Medulla oblongata (tissue), 1 donor: ENCODE measurements at regions not wholly inside any gene's neighbourhood (a gene's known extent, or its start where the extent isn't known, plus 50 kb on each side); places are given as distances from the start of the nearest gene placed in this dataset.

ENCODE experiments used
- DNase-seq: peaks from one replicate; pipeline ENCODE4 v3.0.0-alpha.2; 2015; ENCODE audit errors: extremely low spot score

DNA sequence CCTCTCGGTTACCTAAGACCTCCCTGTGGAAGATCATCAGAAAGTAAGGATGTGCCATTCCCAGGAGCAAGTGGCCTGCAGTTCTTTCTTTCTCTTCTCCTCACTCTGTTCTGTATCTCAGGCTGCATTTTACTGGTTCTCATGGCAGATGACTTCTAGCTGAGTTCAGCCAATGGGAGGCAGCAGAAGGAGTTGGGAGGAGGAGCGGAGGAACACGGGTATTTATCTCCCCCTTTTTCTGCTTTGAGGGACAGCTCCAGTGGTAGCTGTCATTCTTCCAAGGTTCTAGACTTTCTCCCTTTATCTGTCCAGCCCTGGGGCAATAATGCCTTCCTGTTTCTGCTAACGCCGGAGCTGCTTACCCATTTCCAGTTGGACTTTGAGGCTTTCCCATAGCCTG lies 339.9 kb downstream of the NR2F2 start:
- DNase-seq, result no peak

DNA sequence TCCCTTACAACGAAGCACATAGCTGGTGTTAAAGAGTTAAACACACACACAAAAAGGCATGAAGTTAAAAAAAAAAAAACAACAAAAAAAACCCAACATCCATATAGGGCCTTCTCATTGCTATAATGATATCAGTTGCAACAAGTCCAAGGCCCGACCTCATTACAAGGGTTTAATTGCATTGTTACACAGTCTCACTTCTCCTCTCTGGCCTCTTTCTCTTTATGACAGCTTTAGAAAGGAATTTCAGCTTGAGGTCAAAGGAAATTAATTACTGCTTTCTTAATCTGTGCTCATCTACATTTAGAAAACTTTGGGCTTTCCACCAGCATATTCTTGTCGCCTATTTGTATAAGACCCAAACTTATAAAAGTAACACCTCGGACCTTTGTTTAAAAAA lies 342.1 kb downstream of the NR2F2 start:
- no peak for DNase-seq

DNA sequence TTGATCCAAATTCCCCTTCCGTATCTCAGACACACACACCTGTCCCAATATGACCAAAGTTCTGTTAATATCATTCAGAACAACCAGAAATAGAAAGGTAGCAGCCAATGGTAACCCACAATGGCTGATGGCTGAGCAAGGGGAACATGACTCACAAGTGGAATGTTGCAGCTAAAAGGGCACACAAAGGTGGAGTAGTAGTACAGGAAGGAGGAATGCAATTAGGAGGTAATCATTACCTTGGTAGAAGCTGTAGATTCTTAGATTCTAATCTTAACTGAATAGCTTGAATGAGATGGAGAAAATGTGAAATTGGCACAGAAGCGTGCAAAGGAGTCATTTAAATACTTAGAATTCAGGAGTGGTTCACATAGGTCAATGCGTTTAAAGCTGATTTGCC lies 347.9 kb downstream of the NR2F2 start:
- DNase-seq, result no peak

DNA sequence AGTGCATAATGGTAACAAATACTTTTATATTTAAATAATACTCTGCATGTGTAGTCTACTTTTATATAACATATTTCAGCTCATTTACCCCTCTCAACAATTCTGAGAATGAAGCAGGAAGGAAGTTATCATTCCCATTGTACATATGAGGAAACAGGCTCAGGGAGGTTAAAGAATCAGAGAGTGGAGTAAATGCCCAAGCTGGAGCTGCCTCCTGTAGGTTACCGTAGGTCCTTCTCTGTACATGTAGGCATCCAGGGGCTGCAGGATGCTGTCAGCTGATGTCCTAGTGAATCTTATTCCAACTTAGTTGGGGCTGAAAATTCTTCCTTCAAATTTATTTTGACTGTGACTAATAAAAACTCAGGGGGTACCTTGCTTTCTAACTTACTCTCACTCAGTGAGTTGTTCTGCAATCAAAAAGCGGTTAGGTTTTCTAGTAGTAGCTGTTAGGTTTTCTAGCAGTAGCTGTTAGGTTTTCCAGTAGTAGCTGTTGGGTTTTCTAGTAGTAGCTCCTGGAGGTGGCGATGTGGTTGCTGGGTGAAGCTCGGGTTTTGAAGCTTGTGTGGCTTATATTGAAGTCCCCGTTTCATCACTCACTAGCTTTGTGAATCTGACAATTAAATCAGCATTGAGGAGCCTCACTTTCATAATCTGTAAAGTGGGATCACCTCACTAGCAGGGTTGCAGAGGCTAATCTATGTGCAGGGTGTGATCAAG lies 357.0 kb downstream of the NR2F2 start:
- DNase-seq, result no peak

DNA sequence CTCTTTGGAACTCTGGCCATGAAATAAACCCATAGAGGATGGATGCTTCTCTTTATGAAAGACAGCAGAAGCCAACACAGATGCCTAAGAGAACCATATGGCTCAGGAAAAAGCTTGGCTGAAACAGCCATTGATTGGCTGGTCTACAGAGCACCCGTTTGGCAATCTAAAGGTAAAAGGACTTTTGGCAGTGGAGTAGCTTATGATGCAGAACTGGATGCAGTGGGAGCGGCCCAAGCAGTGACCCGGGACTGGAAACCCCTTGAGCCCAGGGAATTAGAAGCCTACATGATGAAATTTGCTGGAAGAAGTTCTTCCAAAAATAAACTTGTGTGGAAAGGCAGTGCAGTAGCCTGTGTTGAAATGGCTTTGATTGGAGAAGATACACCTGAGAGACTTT lies 360.2 kb downstream of the NR2F2 start:
- DNase-seq, result no peak

DNA sequence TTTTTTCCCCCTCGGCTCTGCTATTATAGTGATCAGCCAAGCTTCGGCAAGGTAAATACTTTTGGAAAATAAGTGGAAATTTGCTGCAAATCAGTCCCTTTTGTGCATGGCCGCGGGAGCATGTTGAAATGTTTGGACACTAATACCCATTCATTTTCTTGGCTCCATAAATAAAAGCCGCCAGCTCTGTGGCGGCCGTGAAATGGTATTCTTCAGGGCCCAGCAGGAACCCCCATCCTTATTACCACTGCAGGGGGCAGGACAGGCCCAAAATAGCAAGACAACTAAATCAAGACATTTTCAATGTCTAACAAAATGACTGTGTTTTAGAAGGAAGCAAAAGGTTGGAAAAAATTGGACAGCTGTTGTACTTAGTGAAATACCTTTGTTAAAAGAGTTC lies 362.3 kb downstream of the NR2F2 start:
- no peak for DNase-seq

DNA sequence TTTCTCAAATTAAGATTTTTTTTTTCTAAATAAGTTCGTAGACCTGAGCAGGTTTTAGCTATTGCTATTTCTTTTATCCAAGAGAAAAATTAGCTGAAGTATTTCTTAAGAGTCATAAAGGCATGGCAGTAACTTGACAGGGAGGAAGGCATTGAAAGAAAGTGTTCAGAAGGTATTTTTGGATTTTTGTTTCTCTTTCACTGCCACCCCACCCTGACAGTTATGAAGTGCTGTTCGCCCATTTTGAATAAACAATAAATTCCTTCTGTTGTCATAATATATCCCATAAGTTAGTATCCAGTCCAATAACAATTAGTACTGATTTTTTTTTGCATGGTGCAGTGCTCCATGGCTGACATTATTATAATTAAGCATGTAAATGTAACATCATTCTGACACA lies 363.0 kb downstream of the NR2F2 start:
- DNase-seq, result no peak

DNA sequence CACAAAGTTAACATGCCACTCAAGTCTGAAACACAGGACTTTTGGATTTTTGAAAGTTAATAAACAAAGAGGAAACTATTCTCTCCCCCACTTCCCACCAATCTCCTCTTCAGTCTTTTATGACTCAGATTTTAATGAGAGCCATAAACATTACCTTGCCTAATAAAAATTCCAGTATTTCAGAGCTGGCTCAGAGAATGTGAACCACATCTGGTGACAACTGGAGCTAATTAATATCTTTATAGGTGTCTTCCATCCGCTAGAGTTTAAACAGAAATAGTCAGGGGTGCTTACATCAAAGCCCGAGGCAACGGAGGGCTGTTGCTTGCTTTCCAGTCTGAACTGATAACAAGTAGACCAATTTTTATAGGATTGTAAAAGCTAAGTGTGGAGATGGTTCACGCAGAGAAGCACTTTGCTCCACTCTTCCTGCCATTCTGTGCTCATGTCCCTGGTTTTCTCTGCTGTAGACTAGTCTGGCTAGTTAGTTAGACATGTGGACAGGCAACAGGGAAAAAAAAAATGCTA lies 363.6 kb downstream of the NR2F2 start:
- no peak for DNase-seq

DNA sequence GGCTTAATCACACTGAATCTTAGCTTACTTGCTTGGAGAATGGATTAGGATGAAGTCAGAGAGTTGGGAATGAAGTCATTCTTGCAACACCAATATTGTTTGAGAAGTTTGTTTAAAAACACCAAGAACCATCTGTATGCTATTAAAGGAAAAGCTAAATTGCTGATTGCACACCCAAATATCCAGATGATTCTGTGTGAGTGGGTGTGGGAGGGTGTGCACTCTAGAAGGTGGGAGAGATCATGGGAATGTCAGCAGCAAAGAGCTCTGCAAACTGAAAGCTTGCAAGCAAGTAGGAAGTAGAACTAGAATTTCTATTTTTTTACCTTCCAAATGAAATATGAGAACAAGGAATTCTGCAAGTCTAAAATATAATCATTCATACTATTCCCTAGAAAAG lies 364.9 kb downstream of the NR2F2 start:
- no peak for DNase-seq

DNA sequence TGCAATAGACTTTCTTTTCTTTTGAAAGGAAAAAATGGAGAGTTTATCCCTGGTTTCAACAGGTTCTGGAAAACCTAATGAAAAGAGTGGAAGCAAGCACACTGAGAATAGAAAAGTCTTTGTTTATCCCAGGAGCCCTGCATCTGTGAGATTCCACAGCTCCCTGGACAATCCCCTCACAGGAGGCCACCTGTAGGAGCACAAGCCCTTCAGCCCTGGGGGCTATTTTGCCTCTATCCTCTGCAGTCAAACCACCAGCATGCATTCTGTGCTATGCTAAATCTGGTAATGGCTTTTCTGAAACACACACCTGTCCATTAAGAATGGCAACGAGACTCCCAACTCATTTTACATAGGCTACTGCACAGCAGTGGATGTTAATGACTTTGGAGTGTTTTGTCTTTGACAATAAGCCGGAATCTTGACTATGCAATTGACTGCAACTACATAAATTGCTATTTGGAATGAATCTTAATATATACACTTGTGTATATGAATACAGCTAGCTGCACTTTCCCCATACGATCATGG lies 369.4 kb downstream of the NR2F2 start:
- no peak for DNase-seq

DNA sequence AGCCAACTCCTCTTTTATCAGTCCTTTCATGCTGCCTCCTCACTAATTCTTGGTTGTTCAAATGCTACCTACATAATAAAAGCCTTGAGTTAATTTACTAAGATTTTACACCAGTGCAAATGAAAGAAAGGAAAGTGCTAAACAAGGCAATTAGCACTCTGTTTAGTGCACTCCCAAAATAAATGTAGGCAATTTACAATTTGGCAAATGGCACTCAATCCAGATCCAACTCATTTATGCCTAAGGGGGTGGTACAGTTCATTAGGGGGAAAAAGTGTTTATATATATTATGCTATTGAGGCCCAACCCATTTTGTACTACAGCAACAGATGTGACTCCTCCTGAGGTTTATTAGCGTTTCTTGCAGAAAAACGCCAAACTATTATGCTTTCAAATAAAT lies 370.1 kb downstream of the NR2F2 start:
- no peak for DNase-seq

DNA sequence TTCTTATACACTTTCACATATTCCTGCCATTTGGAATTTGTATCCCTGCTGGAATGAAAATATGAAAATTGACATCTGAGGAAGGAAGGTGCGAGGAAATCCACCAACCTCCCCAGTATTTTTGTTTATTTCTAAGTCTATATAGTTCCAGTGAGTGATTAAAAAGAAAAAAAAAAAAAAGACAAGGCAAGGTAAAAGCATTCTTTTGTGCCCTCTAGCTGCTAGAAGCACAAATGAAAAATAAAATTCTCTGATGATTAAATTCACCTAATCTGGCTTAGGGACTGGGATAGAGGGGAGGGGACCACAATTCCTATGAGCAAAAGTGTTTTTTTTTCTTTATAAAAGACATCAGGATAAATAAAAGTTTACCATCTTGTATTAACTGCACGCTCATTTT lies 370.9 kb downstream of the NR2F2 start:
- DNase-seq, result no peak

DNA sequence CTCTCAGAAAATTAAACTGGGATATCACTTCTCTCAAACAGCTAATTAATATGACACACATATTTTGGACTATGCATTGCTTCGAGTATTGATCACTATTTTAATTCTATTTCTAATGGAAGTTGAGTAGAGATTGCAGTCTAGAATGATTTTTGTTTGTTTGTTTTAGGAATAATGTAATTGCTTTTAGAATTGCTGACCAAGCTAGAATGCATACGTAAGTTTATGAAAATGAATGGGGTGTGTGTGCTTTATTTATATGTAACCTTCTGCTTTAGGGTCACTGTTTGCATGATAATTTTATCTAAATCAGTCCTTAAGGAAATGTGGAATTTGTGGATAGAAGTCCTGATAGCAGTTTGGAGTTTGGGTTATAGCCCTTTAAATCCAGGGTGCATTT lies 371.4 kb downstream of the NR2F2 start:
- no peak for DNase-seq

DNA sequence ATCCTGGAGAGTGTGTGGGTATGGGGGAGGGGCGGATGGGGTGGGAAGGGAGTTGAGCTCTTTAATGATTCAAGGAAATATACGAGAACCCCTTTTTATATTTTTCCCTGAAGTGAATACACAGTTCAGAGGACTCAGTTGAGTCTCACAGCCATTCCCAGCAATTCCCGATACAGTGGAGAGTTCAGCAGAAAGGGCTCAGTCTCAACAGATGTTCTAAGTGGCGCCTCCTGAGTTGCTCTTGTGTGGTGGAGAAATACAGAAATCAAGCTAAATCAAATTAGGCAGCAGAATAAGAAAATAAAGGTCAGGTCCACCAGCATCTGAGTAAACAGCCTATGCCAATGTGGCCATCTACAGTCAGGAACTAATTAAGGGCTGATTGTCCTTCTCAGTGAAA lies 372.1 kb downstream of the NR2F2 start:
- DNase-seq, result no peak

DNA sequence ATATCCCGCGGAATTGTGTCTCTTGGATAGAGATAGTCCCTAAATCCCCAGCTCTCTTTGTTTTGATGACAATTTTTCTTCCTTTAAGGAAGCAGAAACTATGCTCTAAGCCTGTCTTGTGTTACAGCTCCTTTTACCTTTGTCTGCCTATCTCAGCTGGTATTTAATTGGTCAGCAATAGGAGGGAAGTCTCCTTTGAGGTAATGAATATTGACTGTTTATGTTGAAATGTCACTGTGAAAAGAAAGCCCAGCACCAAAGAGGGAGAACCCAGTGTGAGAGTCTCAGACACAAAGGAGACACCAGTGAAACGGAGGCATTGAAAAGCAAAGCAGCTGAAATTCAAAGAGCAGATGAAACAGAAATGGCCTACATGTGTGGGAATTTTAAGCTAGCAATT lies 372.6 kb downstream of the NR2F2 start:
- DNase-seq, result no peak

DNA sequence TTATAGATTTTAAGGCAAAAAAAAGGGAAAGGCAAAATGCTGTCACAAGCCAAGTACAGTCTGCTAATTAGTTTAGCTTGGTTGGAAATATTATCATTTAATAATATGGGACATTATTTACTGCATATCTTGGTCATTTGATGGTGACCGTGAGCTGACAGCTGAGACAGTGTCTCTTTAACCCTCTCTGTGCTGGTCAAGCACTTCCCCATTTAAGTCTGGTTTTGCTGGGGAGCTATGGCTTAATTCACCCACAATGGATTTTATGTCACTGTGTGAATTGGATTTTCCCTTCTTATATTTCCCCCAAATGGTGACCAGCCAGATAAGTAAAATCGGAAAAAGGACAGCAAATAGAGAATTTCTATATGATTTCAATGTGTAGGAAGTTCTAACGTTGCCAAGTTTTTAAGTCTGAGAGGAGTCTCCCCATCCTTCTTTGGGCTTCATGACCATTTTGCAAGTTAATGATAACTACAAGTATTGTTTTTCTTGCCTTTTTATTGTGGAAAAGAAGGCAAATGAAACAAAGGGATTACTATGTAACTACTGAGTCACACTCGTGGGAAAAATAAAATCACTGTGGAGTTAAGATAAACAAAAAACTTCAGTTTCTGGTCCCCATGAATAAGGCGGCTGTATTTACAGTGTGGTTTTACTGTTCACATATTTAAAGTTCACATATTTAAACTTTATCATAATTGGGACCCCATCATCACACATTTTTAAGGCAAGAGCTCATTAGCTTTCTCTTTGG lies 373.5 kb downstream of the NR2F2 start:
- no peak for DNase-seq

DNA sequence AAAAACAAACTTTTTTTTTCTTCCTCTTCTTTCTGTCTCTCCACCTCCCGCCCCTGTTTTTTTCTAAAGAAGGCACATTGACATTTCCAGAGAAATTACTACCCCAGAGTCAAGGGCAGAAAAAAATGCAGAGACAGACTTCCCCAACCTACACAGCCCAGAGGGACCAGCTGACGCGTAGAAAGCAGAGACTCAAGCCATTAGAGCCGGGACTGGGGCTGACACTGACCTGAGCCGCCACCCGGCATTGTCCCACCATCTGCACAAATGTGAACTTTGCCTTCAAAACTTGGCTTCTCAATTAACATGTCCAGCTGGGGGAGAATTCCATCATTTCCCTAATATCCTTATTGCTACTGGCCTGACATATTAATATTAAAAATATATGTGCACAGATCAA lies 385.6 kb downstream of the NR2F2 start:
- DNase-seq, result no peak

DNA sequence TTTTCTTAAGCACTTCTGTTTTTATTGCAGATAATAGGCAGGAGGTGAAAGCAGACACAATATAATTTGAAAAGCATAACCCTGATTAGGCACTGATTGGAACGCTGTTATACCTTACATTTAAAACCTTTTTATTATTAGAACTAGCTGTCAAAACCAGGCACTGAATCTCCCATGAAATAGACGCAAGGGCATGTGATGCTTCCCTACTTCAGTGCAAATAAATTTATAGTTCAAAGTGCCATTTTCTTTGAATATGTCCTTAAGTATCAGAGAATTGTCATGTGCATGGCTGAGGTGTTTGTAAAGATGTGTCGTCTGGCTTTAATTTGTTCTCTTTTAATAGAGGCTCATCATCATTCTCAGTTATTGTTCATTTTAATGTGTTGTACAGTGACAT lies 386.0 kb downstream of the NR2F2 start:
- no peak for DNase-seq

DNA sequence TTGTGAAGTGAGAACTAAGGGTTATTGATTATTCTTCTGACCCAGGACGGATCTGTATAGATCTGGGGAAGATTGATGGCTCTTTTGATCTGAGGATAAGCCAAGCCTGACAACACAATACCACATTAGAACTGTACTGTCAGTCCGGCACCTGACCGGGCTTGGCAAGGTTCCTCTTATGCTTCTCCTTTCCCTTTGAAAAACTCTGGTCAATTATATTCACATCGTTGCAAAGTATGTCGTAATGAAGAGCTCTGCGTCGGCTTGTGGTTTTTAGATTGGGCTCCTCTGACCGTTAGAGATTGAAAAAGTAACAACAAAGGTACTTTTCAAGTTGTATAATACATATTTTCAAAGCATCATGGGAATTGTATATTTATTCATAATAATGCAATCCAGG lies 389.8 kb downstream of the NR2F2 start:
- no peak for DNase-seq

DNA sequence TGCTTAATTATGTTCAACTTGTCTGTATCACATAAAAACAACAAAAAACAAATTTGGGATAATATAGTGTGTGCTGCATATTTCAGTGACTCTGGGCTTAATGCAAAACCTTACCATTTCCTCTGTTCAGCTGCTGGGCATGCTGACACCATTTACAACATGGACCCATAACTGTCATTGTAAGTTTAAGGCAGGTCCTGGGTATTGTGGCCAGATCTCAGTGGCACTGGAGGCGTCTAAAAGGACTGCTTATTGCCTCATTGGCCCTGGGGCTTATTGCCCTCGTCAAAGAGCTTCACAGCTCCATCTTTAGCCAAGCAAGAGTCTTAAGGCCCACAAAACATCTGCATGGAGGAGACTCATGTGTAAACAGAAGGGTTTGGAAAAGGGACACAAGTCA lies 390.2 kb downstream of the NR2F2 start:
- DNase-seq, result no peak

DNA sequence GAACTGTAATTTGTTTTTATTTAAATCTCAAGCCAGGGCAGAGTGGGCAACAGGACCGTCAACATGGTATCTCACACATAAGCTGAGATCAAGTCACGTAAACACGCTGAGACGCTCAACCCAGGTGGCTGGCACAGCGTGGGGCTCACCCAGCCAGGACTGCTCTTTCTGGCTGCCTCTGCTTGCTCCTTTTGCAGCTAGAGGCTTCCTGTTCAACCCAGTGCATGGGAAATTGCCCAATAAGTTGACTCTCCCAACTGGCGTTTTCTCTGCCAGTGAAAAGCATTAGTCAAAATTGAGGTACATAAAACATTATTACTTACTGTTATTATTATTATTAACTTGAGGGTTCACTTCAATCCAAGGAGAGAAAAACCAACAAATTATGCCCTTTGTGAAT lies 398.1 kb downstream of the NR2F2 start:
- DNase-seq, result no peak

DNA sequence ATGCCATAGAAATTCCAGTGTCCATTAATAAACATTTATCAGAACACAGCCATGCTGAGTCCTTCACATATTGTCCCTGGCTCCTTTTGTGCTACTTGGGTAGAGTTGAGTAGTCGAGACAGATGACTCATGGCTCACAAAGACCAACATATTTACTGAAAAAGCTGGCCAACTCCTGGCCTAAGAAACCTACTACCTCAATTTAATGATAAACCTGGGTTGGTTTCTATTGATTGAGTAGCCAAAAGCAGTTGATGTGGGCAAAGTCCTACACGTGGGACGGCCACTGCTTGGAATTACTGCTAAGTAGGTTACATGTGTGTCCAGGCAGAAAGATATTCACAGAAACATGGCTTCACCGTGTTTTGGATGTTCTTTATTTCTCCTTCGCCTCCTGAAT lies 402.2 kb downstream of the NR2F2 start:
- DNase-seq, result no peak

DNA sequence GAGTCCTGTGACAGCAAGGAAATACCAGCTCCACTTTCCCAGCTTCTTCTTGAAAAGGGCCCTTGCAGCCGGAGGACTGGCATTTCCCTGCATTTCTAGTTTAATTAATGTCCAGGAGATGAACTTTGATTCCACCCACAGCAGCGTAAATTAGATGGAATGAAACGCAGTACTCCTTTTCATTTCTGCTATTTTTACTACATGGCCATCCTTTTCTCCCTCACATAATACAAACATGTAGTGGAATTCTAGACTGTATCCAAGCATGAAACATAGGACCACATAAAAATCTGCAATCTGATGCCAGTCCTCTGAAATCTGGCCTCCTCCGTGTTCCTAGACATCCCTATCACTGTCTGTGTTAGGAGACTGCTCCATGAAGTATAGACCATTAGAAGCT lies 403.2 kb downstream of the NR2F2 start:
- no peak for DNase-seq
